ENCODE measurements at regions not wholly inside any gene's neighbourhood (a gene's known extent, or its start where the extent isn't known, plus 50 kb on each side); places are given as distances from the start of the nearest gene placed in this dataset.

DNA sequence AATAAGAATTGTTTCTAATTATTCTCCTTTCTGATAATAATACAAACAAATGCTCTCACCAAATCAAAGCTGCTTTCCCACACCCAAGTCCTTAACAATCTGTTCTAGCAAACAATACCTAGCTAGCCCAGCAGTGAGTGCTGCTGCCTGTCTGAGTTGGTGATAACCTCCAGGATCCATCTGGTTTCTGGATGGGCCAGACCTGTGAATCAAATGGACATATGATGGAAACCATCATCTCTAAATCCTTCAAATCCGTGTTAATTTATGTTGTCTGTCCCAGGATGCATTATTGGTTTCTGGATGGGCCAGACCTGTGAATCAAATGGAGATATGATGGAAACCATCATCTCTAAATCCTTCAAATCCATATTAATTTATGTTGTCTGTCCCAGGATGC, 1230.0 kb downstream of the AMY1C start:
- Histone ChIP-seq H2AFZ (ENCODE audit: insufficient read depth, low read depth, low read length, poor library complexity, severe bottlenecking) (no peak overlapping the region), H3K4me2 (replicated peaks; ENCODE audit: low read depth, low read length, poor library complexity, severe bottlenecking) (no peak overlapping the region), H3K79me2 (ENCODE audit: control insufficient read depth, insufficient read depth, low read length) (no peaks in the 10 kb centered on the region), H3K9ac (ENCODE audit: low read length) (no peak overlapping the region), H4K20me1 (ENCODE audit: control insufficient read depth, insufficient read depth, low read length, poor library complexity, severe bottlenecking) (no peaks in the 10 kb centered on the region), H3K27me3 (replicated peaks in 1 of 4; ENCODE audit: control extremely low read depth in 1 of 4, control insufficient read depth in 3 of 4, insufficient read depth in 4 of 4, low read length in 3 of 4) (no peaks in the 10 kb centered on the region), H3K36me3 (replicated peaks in 1 of 2; ENCODE audit: control extremely low read depth in 1 of 2, control insufficient read depth in 1 of 2, extremely low read depth in 1 of 2, insufficient read depth in 2 of 2, low read length in 1 of 2) (no peaks in the 10 kb centered on the region), H3K9me3 (ENCODE audit: control extremely low read depth in 1 of 3, control insufficient read depth in 2 of 3, insufficient read depth in 1 of 3, low read length in 2 of 3) (no peaks in the 10 kb centered on the region), H3K27ac (ENCODE audit: low read length in 2 of 2) (no peak overlapping the region), H3K4me1 (ENCODE audit: control insufficient read depth in 2 of 2, insufficient read depth in 2 of 2, low read length in 2 of 2) (no peaks in the 10 kb centered on the region), H3K4me3 (ENCODE audit: control extremely low read depth in 1 of 5, extremely low read depth in 1 of 5, insufficient read depth in 1 of 5, low read depth in 2 of 5, low read length in 4 of 5) (no peak overlapping the region)
- Mint-ChIP-seq H3K4me1 (no peaks in the 10 kb centered on the region), H3K27me3 (no peaks in the 10 kb centered on the region), H3K4me3 (no peak overlapping the region), H3K27ac (no peak overlapping the region), H3K9me3 (ENCODE audit: insufficient read depth) (peaks cover 3% of the 10 kb centered on the region)
- POLR2A ChIA-PET, result no interaction called here
- no peak for TF ChIP-seq EZH2 (IDR thresholded peaks at IDR 0.05; ENCODE audit: borderline replicate concordance, insufficient read depth, low read depth, low read length, poor library complexity, severe bottlenecking)
- TF ChIP-seq, protein P1, sequence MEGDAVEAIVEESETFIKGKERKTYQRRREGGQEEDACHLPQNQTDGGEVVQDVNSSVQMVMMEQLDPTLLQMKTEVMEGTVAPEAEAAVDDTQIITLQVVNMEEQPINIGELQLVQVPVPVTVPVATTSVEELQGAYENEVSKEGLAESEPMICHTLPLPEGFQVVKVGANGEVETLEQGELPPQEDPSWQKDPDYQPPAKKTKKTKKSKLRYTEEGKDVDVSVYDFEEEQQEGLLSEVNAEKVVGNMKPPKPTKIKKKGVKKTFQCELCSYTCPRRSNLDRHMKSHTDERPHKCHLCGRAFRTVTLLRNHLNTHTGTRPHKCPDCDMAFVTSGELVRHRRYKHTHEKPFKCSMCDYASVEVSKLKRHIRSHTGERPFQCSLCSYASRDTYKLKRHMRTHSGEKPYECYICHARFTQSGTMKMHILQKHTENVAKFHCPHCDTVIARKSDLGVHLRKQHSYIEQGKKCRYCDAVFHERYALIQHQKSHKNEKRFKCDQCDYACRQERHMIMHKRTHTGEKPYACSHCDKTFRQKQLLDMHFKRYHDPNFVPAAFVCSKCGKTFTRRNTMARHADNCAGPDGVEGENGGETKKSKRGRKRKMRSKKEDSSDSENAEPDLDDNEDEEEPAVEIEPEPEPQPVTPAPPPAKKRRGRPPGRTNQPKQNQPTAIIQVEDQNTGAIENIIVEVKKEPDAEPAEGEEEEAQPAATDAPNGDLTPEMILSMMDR (IDR thresholded peaks at IDR 0.05), result no peak
- intact Hi-C loops (cut with micrococcal nuclease), result no loop called here
- no CpG with 5 or more reads among the region's 1 CpG for WGBS (ENCODE audit: insufficient coverage)
- CTCF ChIA-PET, result no interaction called here
- ATAC-seq (ENCODE audit: low read depth) (no peak), DNase-seq (no peak)

DNA sequence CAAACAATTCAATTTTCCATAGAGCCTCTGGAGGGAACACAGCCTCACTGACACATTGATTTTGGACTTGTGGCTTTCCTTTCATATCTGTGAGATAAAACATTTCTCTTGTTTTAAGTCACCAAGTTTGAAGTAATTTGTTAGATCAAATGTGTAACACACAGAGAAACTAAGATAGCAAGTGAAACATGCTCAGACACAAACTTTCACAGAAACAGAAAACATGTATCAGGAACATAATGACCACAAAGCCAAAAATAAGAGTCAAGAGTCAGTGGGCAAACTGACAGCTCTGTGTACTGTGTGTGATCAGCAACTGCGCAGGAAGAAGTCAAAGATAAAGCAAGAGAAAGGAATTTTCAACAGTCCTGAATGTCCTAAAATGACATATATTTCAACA, 1237.5 kb downstream of the AMY1C start:
- no peak overlapping the region for H3K9ac ChIP-seq (ENCODE audit: low read length)
- H3K79me2 ChIP-seq (ENCODE audit: control insufficient read depth, insufficient read depth, low read length), result no peaks in the 10 kb centered on the region
- Mint-ChIP-seq H3K27ac (no peak overlapping the region), H3K27me3 (no peaks in the 10 kb centered on the region), H3K9me3 (ENCODE audit: insufficient read depth) (peaks cover 5% of the 10 kb centered on the region), H3K4me1 (no peaks in the 10 kb centered on the region), H3K4me3 (no peak overlapping the region)
- no peaks in the 10 kb centered on the region for H3K36me3 ChIP-seq (replicated peaks in 1 of 2; ENCODE audit: control extremely low read depth in 1 of 2, control insufficient read depth in 1 of 2, extremely low read depth in 1 of 2, insufficient read depth in 2 of 2, low read length in 1 of 2)
- no peak overlapping the region for H3K27ac ChIP-seq (ENCODE audit: low read length in 2 of 2)
- no peaks in the 10 kb centered on the region for H3K9me3 ChIP-seq (ENCODE audit: control extremely low read depth in 1 of 3, control insufficient read depth in 2 of 3, insufficient read depth in 1 of 3, low read length in 2 of 3)
- ATAC-seq (ENCODE audit: low read depth) (no peak), DNase-seq (no peak)
- H2AFZ ChIP-seq (ENCODE audit: insufficient read depth, low read depth, low read length, poor library complexity, severe bottlenecking), result no peak overlapping the region
- ChIA-PET POLR2A (no interaction called here), CTCF (no interaction called here)
- no peaks in the 10 kb centered on the region for H3K4me1 ChIP-seq (ENCODE audit: control insufficient read depth in 2 of 2, insufficient read depth in 2 of 2, low read length in 2 of 2)
- TF ChIP-seq EZH2 (IDR thresholded peaks at IDR 0.05; ENCODE audit: borderline replicate concordance, insufficient read depth, low read depth, low read length, poor library complexity, severe bottlenecking), result no peak
- TF ChIP-seq, protein P1 (IDR thresholded peaks at IDR 0.05), result no peak
- H3K4me2 ChIP-seq (replicated peaks; ENCODE audit: low read depth, low read length, poor library complexity, severe bottlenecking), result no peak overlapping the region
- intact Hi-C loops (cut with micrococcal nuclease), result no loop called here
- no peaks in the 10 kb centered on the region for H4K20me1 ChIP-seq (ENCODE audit: control insufficient read depth, insufficient read depth, low read length, poor library complexity, severe bottlenecking)
- no peaks in the 10 kb centered on the region for H3K27me3 ChIP-seq (replicated peaks in 1 of 4; ENCODE audit: control extremely low read depth in 1 of 4, control insufficient read depth in 3 of 4, insufficient read depth in 4 of 4, low read length in 3 of 4)
- 83% methylated on average over 1 of the region's 1 CpG for WGBS (ENCODE audit: insufficient coverage)
- no peak overlapping the region for H3K4me3 ChIP-seq (ENCODE audit: control extremely low read depth in 1 of 5, extremely low read depth in 1 of 5, insufficient read depth in 1 of 5, low read depth in 2 of 5, low read length in 4 of 5)
